Breast epithelium (tissue), 4 donors: ENCODE measurements at regions not wholly inside any gene's neighbourhood (a gene's known extent, or its start where the extent isn't known, plus 50 kb on each side); places are given as distances from the start of the nearest gene placed in this dataset.

Experiments used
- DNase-seq, 2 donors: peaks; one replicate each; pipeline ENCODE4 v3.0.0-alpha.2; 2019; ENCODE audit warnings: low spot score in 2 of 2
- H3K27ac ChIP-seq, 2 donors: fragments of 200-600 bp; sonication (generic) in 1 of 2; one replicate each; pipeline ENCODE4 v1.5.1; 2016 to 2019; ENCODE audit warnings: mild to moderate bottlenecking in 1 of 2
- H3K27me3 ChIP-seq, 2 donors: fragments of 200-600 bp; sonication (generic) in 1 of 2; one replicate each; pipeline versions ENCODE4 v1.5.1 to v1.6.0; 2017 to 2019; ENCODE audit warnings: control low read depth in 1 of 2, mild to moderate bottlenecking in 1 of 2
- H3K36me3 ChIP-seq: fragments of 200-600 bp; one replicate; pipeline ENCODE4 v1.5.1; 2019
- H3K4me1 ChIP-seq, 2 donors: fragments of 200-600 bp; sonication (generic); one replicate each; pipeline ENCODE4 v1.5.1; 2016 to 2019; ENCODE audit warnings: control low read depth in 1 of 2
- H3K4me3 ChIP-seq, 3 donors: fragments of 200-600 bp; sonication (generic); 1 replicate in 2 of 3; 2 replicates in 1 of 3; pipeline ENCODE4 v1.5.1; 2016 to 2019; ENCODE audit warnings: mild to moderate bottlenecking in 3 of 3, moderate library complexity in 2 of 3
- H3K9me3 ChIP-seq, 2 donors: fragments of 200-600 bp; sonication (generic) in 1 of 2; one replicate each; pipeline ENCODE4 v1.5.1; 2016 to 2019; ENCODE audit warnings: control low read depth in 1 of 2
- CTCF ChIP-seq, 3 donors: fragments of 450-650 bp; IDR thresholded peaks; one replicate each; pipeline ENCODE4 v1.5.1; 2016 to 2017; ENCODE audit warnings: antibody characterized with exemption in 3 of 3, mild to moderate bottlenecking in 3 of 3, moderate library complexity in 3 of 3
- POLR2A ChIP-seq: fragments of 450-650 bp; IDR thresholded peaks from one replicate; pipeline ENCODE4 v1.6.1; 2016; ENCODE audit warnings: antibody characterized with exemption, mild to moderate bottlenecking, moderate library complexity
- POLR2AphosphoS5 ChIP-seq, 3 donors: sonication (generic); formaldehyde crosslinking; IDR thresholded peaks; one replicate each; pipeline ENCODE4 v1.6.1; 2017; ENCODE audit warnings: antibody characterized with exemption in 3 of 3
- intact Hi-C: fragments of 100-400 bp; cut with DNase I; formaldehyde crosslinking; loops from one replicate; pipeline ENCODE4 v1.15.1; 2023; ENCODE audit warnings: low total_unique reads

- Histone ChIP-seq H3K4me1 (no peaks in the 10 kb centered on the region), H3K27me3 (peaks cover 0 to 19% of the 10 kb centered on the region in 2 donors), H3K36me3 (no peaks in the 10 kb centered on the region), H3K4me3 (no peak overlapping the region), H3K27ac (no peak overlapping the region), H3K9me3 (no peaks in the 10 kb centered on the region)
- no peak for TF ChIP-seq CTCF (IDR thresholded peaks at IDR 0.05)
- TF ChIP-seq POLR2AphosphoS5 (IDR thresholded peaks at IDR 0.05) = no peak
- TF ChIP-seq POLR2A = no peak
- no peak for DNase-seq
- intact Hi-C loops = no loop called here
These were observed 1181.4 kb downstream of the RPA4 start for GRCh38 chrX:98065151-98065550.

- Histone ChIP-seq H3K4me3 (no peak overlapping the region), H3K4me1 (no peaks in the 10 kb centered on the region), H3K27me3 (peaks cover 0 to 15% of the 10 kb centered on the region in 2 donors), H3K27ac (no peak overlapping the region), H3K9me3 (no peaks in the 10 kb centered on the region), H3K36me3 (no peaks in the 10 kb centered on the region)
- intact Hi-C loops = no loop called here
- no peak for TF ChIP-seq CTCF (IDR thresholded peaks at IDR 0.05)
- DNase-seq = no peak
These were observed 1183.9 kb downstream of the RPA4 start for GRCh38 chrX:98067611-98068010.

- intact Hi-C loops = no loop called here
These were observed 1184.4 kb downstream of the RPA4 start for GRCh38 chrX:98068024-98068580.

GRCh38 chrX:98071331-98071730, 1187.6 kb downstream of the RPA4 start:
- Histone ChIP-seq H3K4me3 (no peak overlapping the region), H3K9me3 (no peaks in the 10 kb centered on the region), H3K4me1 (no peaks in the 10 kb centered on the region), H3K27ac (no peak overlapping the region), H3K27me3 (peaks cover 0 to 3% of the 10 kb centered on the region in 2 donors), H3K36me3 (no peaks in the 10 kb centered on the region)
- intact Hi-C loops = no loop called here
- TF ChIP-seq CTCF (IDR thresholded peaks at IDR 0.05) (no peak), POLR2A (no peak), POLR2AphosphoS5 (IDR thresholded peaks at IDR 0.05) (no peak)
- no peak for DNase-seq

More at GRCh38 chrX:98068024-98068580, 1184.4 kb downstream of the RPA4 start:
- DNase-seq = no peak
- TF ChIP-seq CTCF (IDR thresholded peaks at IDR 0.05) (no peak), POLR2A (no peak)
- H3K4me1 ChIP-seq = no peaks in the 10 kb centered on the region
- no peaks in the 10 kb centered on the region for H3K36me3 ChIP-seq
- no peaks in the 10 kb centered on the region for H3K9me3 ChIP-seq
- H3K4me3 ChIP-seq = no peak overlapping the region
- H3K27ac ChIP-seq = no peak overlapping the region
- peaks cover 0 to 15% of the 10 kb centered on the region in 2 donors for H3K27me3 ChIP-seq

GRCh38 chrX:98077440-98077839, 1193.7 kb downstream of the RPA4 start:
- H3K36me3 ChIP-seq = no peaks in the 10 kb centered on the region
- no peak overlapping the region for H3K4me3 ChIP-seq
- no peak overlapping the region for H3K27ac ChIP-seq
- intact Hi-C loops = no loop called here
- no peak for DNase-seq
- H3K27me3 ChIP-seq = peaks cover 0 to 8% of the 10 kb centered on the region in 2 donors
- no peaks in the 10 kb centered on the region for H3K9me3 ChIP-seq
- TF ChIP-seq CTCF (IDR thresholded peaks at IDR 0.05) (no peak), POLR2AphosphoS5 (IDR thresholded peaks at IDR 0.05) (no peak)
- no peaks in the 10 kb centered on the region for H3K4me1 ChIP-seq
